ENCODE measurements at regions not wholly inside any gene's neighbourhood (a gene's known extent, or its start where the extent isn't known, plus 50 kb on each side); places are given as distances from the start of the nearest gene placed in this dataset.

GRCh38 chr11:115674937-115675544, 170.8 kb upstream of the CADM1 start:
- no peaks in the 10 kb centered on the region for H3K4me1 Mint-ChIP-seq (ENCODE audit: low read depth)
- H3K9me3 Mint-ChIP-seq = no peaks in the 10 kb centered on the region
- no peaks in the 10 kb centered on the region for H3K36me3 Mint-ChIP-seq (ENCODE audit: low read depth)
- no peak for DNase-seq
- H3K4me3 Mint-ChIP-seq = no peak overlapping the region
- H3K27me3 Mint-ChIP-seq = peaks cover 5% of the 10 kb centered on the region
- H3K27ac Mint-ChIP-seq = no peak overlapping the region

- Mint-ChIP-seq H3K9me3 (no peaks in the 10 kb centered on the region), H3K27ac (no peak overlapping the region), H3K4me1 (ENCODE audit: low read depth) (no peaks in the 10 kb centered on the region), H3K27me3 (peaks cover 5% of the 10 kb centered on the region), H3K36me3 (ENCODE audit: low read depth) (no peaks in the 10 kb centered on the region), H3K4me3 (no peak overlapping the region)
- no peak for DNase-seq
Measured at GRCh38 chr11:115674176-115674936, 170.1 kb upstream of the CADM1 start.

GRCh38 chr11:115673720-115674119, 169.5 kb upstream of the CADM1 start:
- Mint-ChIP-seq H3K9me3 (no peaks in the 10 kb centered on the region), H3K27ac (no peak overlapping the region), H3K36me3 (ENCODE audit: low read depth) (no peaks in the 10 kb centered on the region), H3K4me1 (ENCODE audit: low read depth) (no peaks in the 10 kb centered on the region), H3K4me3 (no peak overlapping the region), H3K27me3 (peaks cover 5% of the 10 kb centered on the region)
- DNase-seq = no peak

GRCh38 chr11:115672999-115673411, 168.8 kb upstream of the CADM1 start:
- H3K36me3 Mint-ChIP-seq (ENCODE audit: low read depth) = no peaks in the 10 kb centered on the region
- no peak for DNase-seq
- no peaks in the 10 kb centered on the region for H3K4me1 Mint-ChIP-seq (ENCODE audit: low read depth)
- peaks cover 5% of the 10 kb centered on the region for H3K27me3 Mint-ChIP-seq
- H3K27ac Mint-ChIP-seq = no peak overlapping the region
- no peak overlapping the region for H3K4me3 Mint-ChIP-seq
- no peaks in the 10 kb centered on the region for H3K9me3 Mint-ChIP-seq

GRCh38 chr11:115672412-115672811, 168.2 kb upstream of the CADM1 start:
- Mint-ChIP-seq H3K4me3 (no peak overlapping the region), H3K36me3 (ENCODE audit: low read depth) (no peaks in the 10 kb centered on the region), H3K27me3 (peaks cover 5% of the 10 kb centered on the region), H3K4me1 (ENCODE audit: low read depth) (no peaks in the 10 kb centered on the region), H3K9me3 (no peaks in the 10 kb centered on the region), H3K27ac (no peak overlapping the region)
- DNase-seq = no peak

- peaks cover 5% of the 10 kb centered on the region for H3K27me3 Mint-ChIP-seq
- H3K4me3 Mint-ChIP-seq = no peak overlapping the region
- H3K9me3 Mint-ChIP-seq = no peaks in the 10 kb centered on the region
- no peak overlapping the region for H3K27ac Mint-ChIP-seq
- no peaks in the 10 kb centered on the region for H3K4me1 Mint-ChIP-seq (ENCODE audit: low read depth)
- H3K36me3 Mint-ChIP-seq (ENCODE audit: low read depth) = no peaks in the 10 kb centered on the region
- DNase-seq = no peak
Measured at GRCh38 chr11:115670538-115671205, 166.5 kb upstream of the CADM1 start.

GRCh38 chr11:115665958-115666357, 161.7 kb upstream of the CADM1 start:
- Mint-ChIP-seq H3K27me3 (peaks cover 27% of the 10 kb centered on the region), H3K4me1 (ENCODE audit: low read depth) (no peaks in the 10 kb centered on the region), H3K36me3 (ENCODE audit: low read depth) (no peaks in the 10 kb centered on the region), H3K27ac (no peak overlapping the region), H3K9me3 (no peaks in the 10 kb centered on the region), H3K4me3 (no peak overlapping the region)
- no peak for DNase-seq

- no peak for DNase-seq
- Mint-ChIP-seq H3K27ac (no peak overlapping the region), H3K27me3 (peaks cover 29% of the 10 kb centered on the region), H3K4me1 (ENCODE audit: low read depth) (no peaks in the 10 kb centered on the region), H3K9me3 (no peaks in the 10 kb centered on the region), H3K36me3 (ENCODE audit: low read depth) (no peaks in the 10 kb centered on the region), H3K4me3 (no peak overlapping the region)
Measured at GRCh38 chr11:115665175-115665821, 161.1 kb upstream of the CADM1 start.

- Mint-ChIP-seq H3K4me1 (ENCODE audit: low read depth) (no peaks in the 10 kb centered on the region), H3K36me3 (ENCODE audit: low read depth) (no peaks in the 10 kb centered on the region), H3K9me3 (no peaks in the 10 kb centered on the region), H3K4me3 (no peak overlapping the region), H3K27me3 (peaks cover 37% of the 10 kb centered on the region), H3K27ac (no peak overlapping the region)
- no peak for DNase-seq
Measured at GRCh38 chr11:115664313-115664712, 160.1 kb upstream of the CADM1 start.

- Mint-ChIP-seq H3K27me3 (peaks cover 42% of the 10 kb centered on the region), H3K27ac (no peak overlapping the region), H3K9me3 (no peaks in the 10 kb centered on the region), H3K4me1 (ENCODE audit: low read depth) (no peaks in the 10 kb centered on the region), H3K36me3 (ENCODE audit: low read depth) (no peaks in the 10 kb centered on the region), H3K4me3 (no peak overlapping the region)
- no peak for DNase-seq
Measured at GRCh38 chr11:115663790-115664189, 159.6 kb upstream of the CADM1 start.

GRCh38 chr11:115660030-115660805, 156.0 kb upstream of the CADM1 start:
- Mint-ChIP-seq H3K36me3 (ENCODE audit: low read depth) (no peaks in the 10 kb centered on the region), H3K9me3 (no peaks in the 10 kb centered on the region), H3K27ac (no peak overlapping the region), H3K4me3 (no peak overlapping the region), H3K4me1 (ENCODE audit: low read depth) (no peaks in the 10 kb centered on the region), H3K27me3 (peaks cover 59% of the 10 kb centered on the region)
- no peak for DNase-seq

GRCh38 chr11:115659061-115659963, 155.1 kb upstream of the CADM1 start:
- H3K36me3 Mint-ChIP-seq (ENCODE audit: low read depth) = no peaks in the 10 kb centered on the region
- H3K27ac Mint-ChIP-seq = no peak overlapping the region
- no peak for DNase-seq
- no peaks in the 10 kb centered on the region for H3K4me1 Mint-ChIP-seq (ENCODE audit: low read depth)
- H3K4me3 Mint-ChIP-seq = no peak overlapping the region
- H3K9me3 Mint-ChIP-seq = no peaks in the 10 kb centered on the region
- H3K27me3 Mint-ChIP-seq = peaks cover 59% of the 10 kb centered on the region

GRCh38 chr11:115657586-115657985, 153.4 kb upstream of the CADM1 start:
- Mint-ChIP-seq H3K27me3 (peaks cover 57% of the 10 kb centered on the region), H3K4me3 (no peak overlapping the region), H3K27ac (no peak overlapping the region), H3K9me3 (no peaks in the 10 kb centered on the region), H3K36me3 (ENCODE audit: low read depth) (no peaks in the 10 kb centered on the region), H3K4me1 (ENCODE audit: low read depth) (no peaks in the 10 kb centered on the region)
- no peak for DNase-seq

Measured in activated T-cell treated with anti-CD3 and anti-CD28 coated beads, Interleukin-2, amount 50 U/mL, for 24 hours (primary cell).